ENCODE measurements at regions not wholly inside any gene's neighbourhood (a gene's known extent, or its start where the extent isn't known, plus 50 kb on each side); places are given as distances from the start of the nearest gene placed in this dataset.

DNA sequence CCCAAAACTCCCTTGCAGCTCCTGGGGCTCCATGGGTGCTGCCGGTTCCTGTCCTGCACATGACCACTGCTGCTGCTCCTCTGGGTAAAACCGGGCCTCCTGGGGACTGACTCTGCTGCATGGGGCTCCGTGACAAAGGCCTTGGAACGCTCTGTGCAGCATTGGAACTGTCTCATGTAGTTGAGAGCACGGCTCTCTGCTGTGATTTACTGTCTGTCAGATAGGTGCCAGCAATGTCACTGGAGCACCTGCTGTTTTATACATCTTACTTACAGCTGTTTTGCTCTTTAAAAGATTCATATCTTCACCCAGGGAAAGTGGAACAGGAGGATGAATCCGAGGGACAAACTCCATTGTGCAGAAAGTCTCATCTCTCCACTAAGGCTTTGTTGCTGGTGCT, 138.1 kb downstream of the YIPF5 start:
- TF ChIP-seq CTCF (IDR thresholded peaks at IDR 0.05 in 4 of 5, conservative IDR thresholded peaks at IDR 0.05 in 1 of 5) (no peak), POLR2A (IDR thresholded peaks at IDR 0.05) (no peak)
